ENCODE measurements at regions not wholly inside any gene's neighbourhood (a gene's known extent, or its start where the extent isn't known, plus 50 kb on each side); places are given as distances from the start of the nearest gene placed in this dataset.

- TF ChIP-seq CTCF (IDR thresholded peaks at IDR 0.05; ENCODE audit: control insufficient read depth, extremely low read depth, insufficient read depth), result peak; percentile 54
- H3K4me3 ChIP-seq (ENCODE audit: low read depth, low read length), result no peak overlapping the region
- no peak for DNase-seq (ENCODE audit: low read depth)
Measured at GRCh38 chr13:84574851-84575250, 692.6 kb upstream of the SLITRK1 start.

- no peak for TF ChIP-seq CTCF (IDR thresholded peaks at IDR 0.05; ENCODE audit: control insufficient read depth, extremely low read depth, insufficient read depth)
- H3K4me3 ChIP-seq (ENCODE audit: low read depth, low read length), result no peak overlapping the region
- no peak for DNase-seq (ENCODE audit: low read depth)
Measured at GRCh38 chr13:84571264-84571663, 689.0 kb upstream of the SLITRK1 start.

GRCh38 chr13:84570831-84571230 lies 688.6 kb upstream of the SLITRK1 start:
- no peak for DNase-seq (ENCODE audit: low read depth)
- no peak overlapping the region for H3K4me3 ChIP-seq (ENCODE audit: low read depth, low read length)
- TF ChIP-seq CTCF (IDR thresholded peaks at IDR 0.05; ENCODE audit: control insufficient read depth, extremely low read depth, insufficient read depth), result no peak

- no peak overlapping the region for H3K4me3 ChIP-seq (ENCODE audit: low read depth, low read length)
- DNase-seq (ENCODE audit: low read depth), result no peak
- TF ChIP-seq CTCF (IDR thresholded peaks at IDR 0.05; ENCODE audit: control insufficient read depth, extremely low read depth, insufficient read depth), result no peak
Measured at GRCh38 chr13:84569366-84569765, 687.1 kb upstream of the SLITRK1 start.

GRCh38 chr13:84567848-84568247 lies 685.6 kb upstream of the SLITRK1 start:
- no peak for TF ChIP-seq CTCF (IDR thresholded peaks at IDR 0.05; ENCODE audit: control insufficient read depth, extremely low read depth, insufficient read depth)
- DNase-seq (ENCODE audit: low read depth), result no peak

GRCh38 chr13:84566780-84567179 lies 684.5 kb upstream of the SLITRK1 start:
- TF ChIP-seq CTCF (IDR thresholded peaks at IDR 0.05; ENCODE audit: control insufficient read depth, extremely low read depth, insufficient read depth), result no peak
- H3K4me3 ChIP-seq (ENCODE audit: low read depth, low read length), result no peak overlapping the region
- DNase-seq (ENCODE audit: low read depth), result peak; percentile 14

More at GRCh38 chr13:84567848-84568247, 685.6 kb upstream of the SLITRK1 start:
- H3K4me3 ChIP-seq (ENCODE audit: low read depth, low read length), result no peak overlapping the region

- DNase-seq (ENCODE audit: low read depth), result no peak
- H3K4me3 ChIP-seq (ENCODE audit: low read depth, low read length), result no peak overlapping the region
- no peak for TF ChIP-seq CTCF (IDR thresholded peaks at IDR 0.05; ENCODE audit: control insufficient read depth, extremely low read depth, insufficient read depth)
Measured at GRCh38 chr13:84563611-84564010, 681.3 kb upstream of the SLITRK1 start.

Data from LNCaP clone FGC (cell line).